GM12891 (cell line): ENCODE measurements at regions not wholly inside any gene's neighbourhood (a gene's known extent, or its start where the extent isn't known, plus 50 kb on each side); places are given as distances from the start of the nearest gene placed in this dataset.

ENCODE experiments used
- DNase-seq: peaks from one replicate; pipeline ENCODE4 v3.0.0; 2011; ENCODE audit warnings: low spot score; ENCODE audit not compliant: insufficient read length
- FAIRE-seq: peaks from 2 replicates; lab custom pipeline; 2011; peaks lifted over from hg19 to GRCh38; lab: Jason Lieb, UNC
- PAX5 ChIP-seq: IDR thresholded peaks from 2 replicates; pipeline ENCODE4 v1.6.1; 2011; ENCODE audit warnings: low read length, moderate library complexity, mild to moderate bottlenecking; ENCODE audit not compliant: insufficient read depth, severe bottlenecking
- POLR2A ChIP-seq: IDR thresholded peaks from 2 replicates; pipeline ENCODE4 v1.6.1; 2011; ENCODE audit warnings: low read depth, low read length, control low read depth
- POLR2AphosphoS5 ChIP-seq: IDR thresholded peaks from 2 replicates; pipeline ENCODE4 v1.6.1; 2011; ENCODE audit warnings: low read depth, low read length, control low read depth
- POU2F2 ChIP-seq: IDR thresholded peaks from 2 replicates; pipeline ENCODE4 v1.6.1; 2011; ENCODE audit warnings: low read depth, mild to moderate bottlenecking, control low read depth, low read length, moderate library complexity
- SPI1 ChIP-seq: IDR thresholded peaks from 2 replicates; pipeline ENCODE4 v1.6.1; 2011; ENCODE audit warnings: low read depth, low read length, control low read depth
- TAF1 ChIP-seq: IDR thresholded peaks from 2 replicates; pipeline ENCODE4 v1.6.1; 2011; ENCODE audit warnings: low read depth, low read length, control low read depth

- DNase-seq (no peak), FAIRE-seq (no peak)
- no peak for TF ChIP-seq POLR2A
- no peak for TF ChIP-seq POU2F2
- no peak for TF ChIP-seq POLR2AphosphoS5
- TF ChIP-seq TAF1 = no peak
- no peak for TF ChIP-seq SPI1
- no peak for TF ChIP-seq PAX5
Observed at GRCh38 chr7:16169537-16169936, 251.8 kb downstream of the CRPPA start.

- FAIRE-seq (no peak), DNase-seq (no peak)
- TF ChIP-seq POLR2AphosphoS5 (no peak), SPI1 (no peak), TAF1 (no peak), POU2F2 (no peak), POLR2A (no peak), PAX5 (no peak)
Observed at GRCh38 chr7:16167526-16167925, 253.8 kb downstream of the CRPPA start.

GRCh38 chr7:16144361-16144760 lies 277.0 kb downstream of the CRPPA start:
- no peak for FAIRE-seq
- TF ChIP-seq POLR2A = no peak
- no peak for TF ChIP-seq PAX5
- TF ChIP-seq POLR2AphosphoS5 = no peak
- TF ChIP-seq SPI1 = no peak
- no peak for TF ChIP-seq TAF1
- TF ChIP-seq POU2F2 = no peak
- no peak for DNase-seq

- FAIRE-seq (no peak), DNase-seq (no peak)
- TF ChIP-seq PAX5 (no peak), POU2F2 (no peak), POLR2AphosphoS5 (no peak), POLR2A (no peak)
Observed at GRCh38 chr7:16137944-16138343, 283.4 kb downstream of the CRPPA start.

GRCh38 chr7:16136896-16137295 lies 284.4 kb downstream of the CRPPA start:
- FAIRE-seq (no peak), DNase-seq (no peak)
- TF ChIP-seq PAX5 = no peak
- TF ChIP-seq POU2F2 = no peak
- TF ChIP-seq POLR2AphosphoS5 = no peak
- TF ChIP-seq SPI1 = no peak
- no peak for TF ChIP-seq POLR2A

- no peak for FAIRE-seq
- DNase-seq = no peak
- TF ChIP-seq POLR2AphosphoS5 = no peak
- TF ChIP-seq POLR2A = no peak
- no peak for TF ChIP-seq TAF1
- no peak for TF ChIP-seq SPI1
- no peak for TF ChIP-seq PAX5
Observed at GRCh38 chr7:16135658-16136057, 285.7 kb downstream of the CRPPA start.

- FAIRE-seq (no peak), DNase-seq (no peak)
- TF ChIP-seq PAX5 (no peak), POLR2A (no peak), POU2F2 (no peak), POLR2AphosphoS5 (no peak), TAF1 (no peak), SPI1 (no peak)
Observed at GRCh38 chr7:16130111-16131110, 290.9 kb downstream of the CRPPA start.

- DNase-seq (no peak), FAIRE-seq (no peak)
- TF ChIP-seq SPI1 (no peak), POLR2A (no peak), POLR2AphosphoS5 (no peak), TAF1 (no peak), PAX5 (no peak), POU2F2 (no peak)
Observed at GRCh38 chr7:16129431-16130110, 291.8 kb downstream of the CRPPA start.

GRCh38 chr7:16123117-16123770 lies 298.1 kb downstream of the CRPPA start:
- TF ChIP-seq POLR2AphosphoS5 = no peak
- TF ChIP-seq SPI1 = no peak
- no peak for TF ChIP-seq POU2F2
- no peak for TF ChIP-seq PAX5
- TF ChIP-seq POLR2A = no peak
- TF ChIP-seq TAF1 = no peak
- no peak for FAIRE-seq
- DNase-seq = no peak
